ENCODE measurements at regions not wholly inside any gene's neighbourhood (a gene's known extent, or its start where the extent isn't known, plus 50 kb on each side); places are given as distances from the start of the nearest gene placed in this dataset.
A peak's percentile ranks its signal among the peaks of the same experiment; 100 is the strongest.

- TF ChIP-seq CTCF (IDR thresholded peaks at IDR 0.05; ENCODE audit: extremely low read depth, missing control alignments) = no peak
- DNase-seq (ENCODE audit: low spot score) = no peak
These were observed 106.0 kb downstream of the RPL27A start for GRCh38 chr11:8788616-8789015.

DNA sequence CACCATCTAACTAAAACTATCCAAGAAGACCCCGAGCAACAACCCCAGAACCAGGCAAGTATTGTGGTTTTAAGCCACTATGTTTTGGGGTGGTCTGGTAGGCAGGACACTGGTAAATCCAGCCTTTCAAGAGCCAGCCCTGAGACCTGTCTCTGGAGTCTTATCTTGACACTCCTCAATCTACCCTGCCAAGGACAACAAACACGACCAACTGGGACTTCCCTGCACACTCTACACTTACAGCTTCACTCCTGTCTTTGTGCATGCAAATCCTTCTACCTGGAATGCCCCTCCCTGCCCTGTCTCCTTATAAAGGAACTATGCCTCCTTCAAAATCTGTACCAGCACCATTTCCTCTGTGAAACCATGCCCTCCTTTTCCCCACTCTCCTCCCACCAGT is 107.3 kb downstream of the RPL27A start:
- DNase-seq (ENCODE audit: low spot score) = no peak
- TF ChIP-seq CTCF (IDR thresholded peaks at IDR 0.05; ENCODE audit: extremely low read depth, missing control alignments) = no peak

- no peak for DNase-seq (ENCODE audit: low spot score)
These were observed 108.4 kb downstream of the RPL27A start for GRCh38 chr11:8790968-8791367.

GRCh38 chr11:8792710-8793109 is 110.1 kb downstream of the RPL27A start:
- DNase-seq (ENCODE audit: low spot score) = no peak
- TF ChIP-seq CTCF (IDR thresholded peaks at IDR 0.05; ENCODE audit: extremely low read depth, missing control alignments) = no peak

More at GRCh38 chr11:8790968-8791367, 108.4 kb downstream of the RPL27A start:
- TF ChIP-seq CTCF (IDR thresholded peaks at IDR 0.05; ENCODE audit: extremely low read depth, missing control alignments) = no peak

- DNase-seq (ENCODE audit: low spot score) = no peak
- TF ChIP-seq CTCF (IDR thresholded peaks at IDR 0.05; ENCODE audit: extremely low read depth, missing control alignments) = no peak
These were observed 110.7 kb downstream of the RPL27A start for GRCh38 chr11:8793114-8793777.

DNA sequence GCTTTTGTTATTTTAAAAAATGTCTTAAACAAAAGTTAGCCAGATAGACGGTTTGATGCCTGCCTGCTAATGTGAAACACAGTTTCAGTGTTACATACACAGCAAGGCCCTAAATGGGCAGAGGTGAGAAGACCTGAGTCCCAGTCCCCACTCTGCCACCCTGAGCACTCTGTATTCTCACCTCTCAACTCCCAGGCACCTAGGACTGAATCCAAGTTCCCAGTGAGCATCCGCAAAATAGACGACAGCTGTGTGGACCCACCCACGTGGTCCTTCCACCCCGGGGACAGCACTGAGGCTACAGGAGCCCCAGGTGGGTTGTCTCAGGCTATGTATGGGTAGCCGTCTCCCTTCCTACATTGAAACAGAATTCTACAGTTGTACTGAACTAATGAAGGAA is 111.5 kb downstream of the RPL27A start:
- no peak for TF ChIP-seq CTCF (IDR thresholded peaks at IDR 0.05; ENCODE audit: extremely low read depth, missing control alignments)
- DNase-seq (ENCODE audit: low spot score) = no peak

DNA sequence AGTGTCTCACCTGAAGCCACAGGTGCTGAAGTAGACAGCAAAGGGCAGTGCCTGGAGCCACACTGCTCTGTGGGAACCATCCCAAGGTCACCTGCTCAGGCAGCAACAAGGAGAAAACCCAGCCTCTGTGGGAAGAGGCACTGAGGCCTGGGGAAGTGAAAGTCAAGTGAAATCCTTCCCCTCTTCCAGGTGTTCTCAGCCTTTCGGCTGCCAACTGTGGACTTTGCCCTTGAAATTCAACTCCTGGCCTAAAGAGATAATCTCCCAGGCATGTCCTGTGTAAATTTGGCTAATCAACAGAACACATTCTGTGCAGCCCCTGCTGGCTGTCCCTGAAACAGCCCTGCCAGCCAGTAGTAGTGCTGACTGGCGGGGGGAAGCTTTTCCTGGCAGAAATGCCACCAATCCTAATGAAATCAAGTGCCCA is 112.1 kb downstream of the RPL27A start:
- peak; percentile 7 for TF ChIP-seq CTCF (IDR thresholded peaks at IDR 0.05; ENCODE audit: extremely low read depth, missing control alignments)
- DNase-seq (ENCODE audit: low spot score) = no peak
